Astrocyte (in vitro differentiated cells and primary cell): ENCODE measurements at regions not wholly inside any gene's neighbourhood (a gene's known extent, or its start where the extent isn't known, plus 50 kb on each side); places are given as distances from the start of the nearest gene placed in this dataset.

ENCODE experiments used
- DNase-seq: peaks from one replicate; pipeline ENCODE4 v3.0.0-alpha.2; 2010; ENCODE audit warnings: low read depth
- FAIRE-seq: peaks from 2 replicates; lab custom pipeline; 2011; peaks lifted over from hg19 to GRCh38; lab: Jason Lieb, UNC
- H2AFZ ChIP-seq: 2 replicates; pipeline ENCODE4 v1.6.0; 2012; ENCODE audit warnings: low read depth, low read length, inconsistent platforms
- H3K27ac ChIP-seq: 2 replicates; pipeline ENCODE4 v1.5.1; 2011; ENCODE audit warnings: low read depth, low read length, inconsistent platforms
- H3K27me3 ChIP-seq: 2 replicates; pipeline ENCODE4 v1.6.0; 2011; ENCODE audit warnings: low read length, inconsistent platforms; ENCODE audit not compliant: insufficient read depth
- H3K36me3 ChIP-seq: 2 replicates; pipeline ENCODE4 v1.5.1; 2011; ENCODE audit warnings: low read length, inconsistent platforms; ENCODE audit not compliant: insufficient read depth
- H3K4me1 ChIP-seq: 2 replicates; pipeline ENCODE4 v1.5.1; 2011; ENCODE audit warnings: low read length, inconsistent platforms; ENCODE audit not compliant: insufficient read depth
- H3K4me2 ChIP-seq: 2 replicates; pipeline ENCODE4 v1.6.0; 2012; ENCODE audit warnings: low read length, inconsistent platforms
- H3K4me3 ChIP-seq: 2 replicates; pipeline ENCODE4 v1.5.1; 2011; ENCODE audit warnings: low read depth, mild to moderate bottlenecking, low read length, inconsistent platforms; ENCODE audit not compliant: insufficient read depth
- H3K79me2 ChIP-seq: 2 replicates; pipeline ENCODE4 v1.6.0; 2012; ENCODE audit warnings: mild to moderate bottlenecking, low read length, inconsistent platforms; ENCODE audit not compliant: insufficient read depth
- H3K9ac ChIP-seq: 2 replicates; pipeline ENCODE4 v1.6.0; 2012; ENCODE audit warnings: mild to moderate bottlenecking, low read length, inconsistent platforms
- H3K9me3 ChIP-seq: 2 replicates; pipeline ENCODE4 v1.5.1; 2012; ENCODE audit warnings: low read depth, mild to moderate bottlenecking, low read length, inconsistent platforms; ENCODE audit not compliant: insufficient read depth
- H4K20me1 ChIP-seq: 2 replicates; pipeline ENCODE4 v1.6.0; 2012; ENCODE audit warnings: low read length, inconsistent platforms; ENCODE audit not compliant: insufficient read depth
- H3K27ac Mint-ChIP-seq: one replicate; pipeline ENCODE4 v1.8.0; 2021; ENCODE audit warnings: mild to moderate bottlenecking, mixed read lengths; ENCODE audit not compliant: unreplicated experiment
- H3K27me3 Mint-ChIP-seq: one replicate; pipeline ENCODE4 v1.8.0; 2021; ENCODE audit warnings: low read depth, mixed read lengths; ENCODE audit not compliant: unreplicated experiment
- H3K36me3 Mint-ChIP-seq: one replicate; pipeline ENCODE4 v1.8.0; 2021; ENCODE audit warnings: low read depth, mixed read lengths; ENCODE audit not compliant: unreplicated experiment
- H3K4me1 Mint-ChIP-seq: one replicate; pipeline ENCODE4 v1.8.0; 2021; ENCODE audit warnings: low read depth, mixed read lengths; ENCODE audit not compliant: unreplicated experiment
- H3K4me3 Mint-ChIP-seq: one replicate; pipeline ENCODE4 v1.8.0; 2021; ENCODE audit warnings: mild to moderate bottlenecking, moderate library complexity, mixed read lengths; ENCODE audit not compliant: unreplicated experiment
- H3K9me3 Mint-ChIP-seq: one replicate; pipeline ENCODE4 v1.8.0; 2021; ENCODE audit warnings: mild to moderate bottlenecking, mixed read lengths; ENCODE audit not compliant: unreplicated experiment
- EZH2 ChIP-seq: IDR thresholded peaks from 2 replicates; pipeline ENCODE4 v1.6.1; 2012; ENCODE audit warnings: mild to moderate bottlenecking, low read length, inconsistent platforms; ENCODE audit not compliant: insufficient read depth
- TF ChIP-seq, protein P1 (sequence below): IDR thresholded peaks from 2 replicates; pipeline ENCODE4 v1.5.1; 2011; ENCODE audit warnings: low read depth, mild to moderate bottlenecking, inconsistent platforms, low read length, moderate library complexity; ENCODE audit not compliant: insufficient read depth

DNA sequence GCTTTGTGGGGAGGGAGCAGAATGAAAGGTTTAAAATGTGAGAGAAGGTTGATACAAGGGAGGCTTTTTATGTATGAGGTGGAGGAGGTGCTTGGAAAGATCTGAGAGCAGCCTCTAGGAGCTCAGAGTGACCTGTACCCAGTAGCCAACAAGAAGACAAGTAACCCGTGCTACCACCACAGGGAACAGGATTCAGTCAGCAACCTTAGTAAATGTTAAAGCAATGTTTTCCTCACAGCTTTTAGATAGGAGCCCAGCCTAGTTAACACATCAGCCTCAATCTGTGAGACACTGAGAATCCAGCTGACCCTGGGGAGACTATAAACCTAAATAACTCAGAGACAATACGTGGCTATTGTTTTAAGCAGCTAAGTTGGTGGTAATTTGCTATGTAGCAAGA, 194.9 kb upstream of the NT5C1B start:
- H2AFZ ChIP-seq, result no peak overlapping the region
- no peaks in the 10 kb centered on the region for H3K27me3 Mint-ChIP-seq
- DNase-seq, result no peak
- no peak overlapping the region for H3K9ac ChIP-seq
- no peak overlapping the region for H3K27ac Mint-ChIP-seq
- peaks cover 10% of the 10 kb centered on the region for H3K4me1 ChIP-seq
- H3K27ac ChIP-seq, result no peak overlapping the region
- no peaks in the 10 kb centered on the region for H3K36me3 Mint-ChIP-seq
- H3K4me1 Mint-ChIP-seq, result peaks cover 24% of the 10 kb centered on the region
- H3K9me3 ChIP-seq, result no peaks in the 10 kb centered on the region
- H4K20me1 ChIP-seq, result no peaks in the 10 kb centered on the region
- peaks cover 2% of the 10 kb centered on the region for H3K9me3 Mint-ChIP-seq
- FAIRE-seq, result no peak
- no peak overlapping the region for H3K4me3 ChIP-seq
- TF ChIP-seq, protein P1, sequence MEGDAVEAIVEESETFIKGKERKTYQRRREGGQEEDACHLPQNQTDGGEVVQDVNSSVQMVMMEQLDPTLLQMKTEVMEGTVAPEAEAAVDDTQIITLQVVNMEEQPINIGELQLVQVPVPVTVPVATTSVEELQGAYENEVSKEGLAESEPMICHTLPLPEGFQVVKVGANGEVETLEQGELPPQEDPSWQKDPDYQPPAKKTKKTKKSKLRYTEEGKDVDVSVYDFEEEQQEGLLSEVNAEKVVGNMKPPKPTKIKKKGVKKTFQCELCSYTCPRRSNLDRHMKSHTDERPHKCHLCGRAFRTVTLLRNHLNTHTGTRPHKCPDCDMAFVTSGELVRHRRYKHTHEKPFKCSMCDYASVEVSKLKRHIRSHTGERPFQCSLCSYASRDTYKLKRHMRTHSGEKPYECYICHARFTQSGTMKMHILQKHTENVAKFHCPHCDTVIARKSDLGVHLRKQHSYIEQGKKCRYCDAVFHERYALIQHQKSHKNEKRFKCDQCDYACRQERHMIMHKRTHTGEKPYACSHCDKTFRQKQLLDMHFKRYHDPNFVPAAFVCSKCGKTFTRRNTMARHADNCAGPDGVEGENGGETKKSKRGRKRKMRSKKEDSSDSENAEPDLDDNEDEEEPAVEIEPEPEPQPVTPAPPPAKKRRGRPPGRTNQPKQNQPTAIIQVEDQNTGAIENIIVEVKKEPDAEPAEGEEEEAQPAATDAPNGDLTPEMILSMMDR, result no peak
- TF ChIP-seq EZH2, result no peak
- H3K36me3 ChIP-seq, result no peaks in the 10 kb centered on the region
- no peaks in the 10 kb centered on the region for H3K27me3 ChIP-seq
- no peaks in the 10 kb centered on the region for H3K79me2 ChIP-seq
- H3K4me3 Mint-ChIP-seq, result no peak overlapping the region
- H3K4me2 ChIP-seq, result no peak overlapping the region

DNA sequence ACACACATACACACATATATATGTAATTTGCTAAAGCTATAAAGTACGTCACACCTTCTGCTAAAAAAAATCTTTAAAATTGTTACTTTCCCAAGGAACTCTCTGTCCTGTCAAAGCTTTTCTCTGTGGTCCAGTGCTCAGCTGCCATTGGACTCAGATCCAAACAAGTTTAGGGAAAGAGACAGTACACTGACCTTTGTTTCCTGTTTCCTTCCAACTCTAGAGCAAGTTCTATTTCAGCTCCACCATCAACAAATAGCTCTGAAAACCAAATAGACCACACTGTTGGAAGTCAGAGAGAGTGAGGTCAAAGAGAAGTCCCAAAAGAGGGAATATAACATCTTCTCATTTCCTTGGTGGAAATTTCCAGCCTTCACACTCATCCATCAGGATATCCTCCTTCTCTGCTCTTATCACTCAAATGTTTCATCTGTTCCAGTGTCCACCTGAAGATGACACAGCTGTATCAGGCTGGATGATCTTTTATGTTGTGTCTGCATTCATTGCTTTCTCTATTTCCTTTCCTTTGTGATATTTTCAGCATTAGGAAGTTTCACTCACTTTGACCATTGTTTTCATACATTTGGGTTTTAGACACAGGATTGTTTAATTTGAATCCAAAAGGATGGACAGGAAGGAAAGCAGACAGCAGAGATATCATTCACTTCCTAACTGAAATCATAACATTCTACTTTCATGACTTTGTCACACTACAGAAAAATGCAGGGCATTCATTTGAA, 192.3 kb upstream of the NT5C1B start:
- H4K20me1 ChIP-seq, result no peaks in the 10 kb centered on the region
- Mint-ChIP-seq H3K36me3 (no peaks in the 10 kb centered on the region), H3K27ac (peak overlapping the region; percentile 5), H3K9me3 (peaks cover 2% of the 10 kb centered on the region), H3K27me3 (peaks cover 3% of the 10 kb centered on the region), H3K4me1 (peaks cover 13% of the 10 kb centered on the region), H3K4me3 (no peak overlapping the region)
- no peaks in the 10 kb centered on the region for H3K36me3 ChIP-seq
- H3K9me3 ChIP-seq, result no peaks in the 10 kb centered on the region
- no peaks in the 10 kb centered on the region for H3K79me2 ChIP-seq
- peak; percentile 80 for FAIRE-seq
- TF ChIP-seq EZH2, result no peak
- TF ChIP-seq, protein P1, result no peak
- DNase-seq, result no peak
- H3K4me3 ChIP-seq, result no peak overlapping the region
- H3K4me2 ChIP-seq, result peak overlapping the region; percentile 21
- H2AFZ ChIP-seq, result no peak overlapping the region
- no peaks in the 10 kb centered on the region for H3K27me3 ChIP-seq
- peaks cover 4% of the 10 kb centered on the region for H3K4me1 ChIP-seq
- no peak overlapping the region for H3K9ac ChIP-seq
- no peak overlapping the region for H3K27ac ChIP-seq

DNA sequence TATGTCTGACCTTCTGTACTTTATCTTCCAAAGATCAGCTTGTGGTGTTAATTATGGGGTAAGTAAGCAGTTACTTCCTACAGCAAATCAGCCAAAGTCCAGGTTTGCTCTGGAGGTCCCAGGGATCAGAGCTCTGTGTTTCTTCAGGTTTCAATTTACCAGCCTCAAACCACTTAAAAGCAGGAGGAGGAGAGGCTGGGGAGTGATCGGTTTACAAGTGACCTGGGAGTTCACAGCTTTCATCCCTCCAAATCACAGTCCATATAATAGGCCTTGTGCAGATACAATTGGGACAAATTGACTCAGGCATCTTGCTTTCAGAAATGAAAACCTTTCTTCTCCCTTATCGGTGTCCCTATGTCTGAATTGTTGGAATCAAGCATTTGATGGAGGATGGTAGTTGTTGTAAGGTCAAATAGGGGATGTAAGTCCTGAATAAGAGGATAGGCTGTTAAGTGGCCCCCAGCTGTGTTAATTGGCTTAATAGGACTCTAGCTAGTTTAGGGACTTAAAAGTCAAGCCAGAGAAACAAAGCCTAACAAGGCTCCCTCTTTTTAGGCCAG, 188.0 kb upstream of the NT5C1B start:
- Histone ChIP-seq H3K9ac (no peak overlapping the region), H3K79me2 (no peaks in the 10 kb centered on the region), H3K4me3 (no peak overlapping the region), H3K4me1 (peaks cover 4% of the 10 kb centered on the region), H2AFZ (no peak overlapping the region), H3K4me2 (no peak overlapping the region), H3K36me3 (no peaks in the 10 kb centered on the region), H3K9me3 (no peaks in the 10 kb centered on the region), H4K20me1 (no peaks in the 10 kb centered on the region), H3K27ac (no peak overlapping the region), H3K27me3 (no peaks in the 10 kb centered on the region)
- Mint-ChIP-seq H3K4me1 (peaks cover 8% of the 10 kb centered on the region), H3K9me3 (no peaks in the 10 kb centered on the region), H3K27me3 (peaks cover 10% of the 10 kb centered on the region), H3K4me3 (no peak overlapping the region), H3K27ac (no peak overlapping the region), H3K36me3 (no peaks in the 10 kb centered on the region)
- FAIRE-seq, result no peak
- DNase-seq, result no peak
- no peak for TF ChIP-seq EZH2
